ENCODE measurements at regions not wholly inside any gene's neighbourhood (a gene's known extent, or its start where the extent isn't known, plus 50 kb on each side); places are given as distances from the start of the nearest gene placed in this dataset.

GRCh38 chr6:40759838-40760237 is 172.7 kb upstream of the LRFN2 start:
- in situ Hi-C loops (cut with HindIII; ENCODE audit: low sequenced_read_pairs), result no loop called here

- in situ Hi-C loops (cut with HindIII; ENCODE audit: low sequenced_read_pairs), result no loop called here
These were observed 172.1 kb upstream of the LRFN2 start for GRCh38 chr6:40759264-40759663.

GRCh38 chr6:40755749-40756452 is 168.7 kb upstream of the LRFN2 start:
- in situ Hi-C loops (cut with HindIII; ENCODE audit: low sequenced_read_pairs), result no loop called here

- in situ Hi-C loops (cut with HindIII; ENCODE audit: low sequenced_read_pairs), result no loop called here
These were observed 168.0 kb upstream of the LRFN2 start for GRCh38 chr6:40755046-40755681.

GRCh38 chr6:40754461-40755045 is 167.4 kb upstream of the LRFN2 start:
- in situ Hi-C loops (cut with HindIII; ENCODE audit: low sequenced_read_pairs), result no loop called here

- in situ Hi-C loops (cut with HindIII; ENCODE audit: low sequenced_read_pairs), result no loop called here
These were observed 166.7 kb upstream of the LRFN2 start for GRCh38 chr6:40753675-40754448.

- in situ Hi-C loops (cut with HindIII; ENCODE audit: low sequenced_read_pairs), result no loop called here
These were observed 165.9 kb upstream of the LRFN2 start for GRCh38 chr6:40753048-40753447.

GRCh38 chr6:40744835-40745234 is 157.7 kb upstream of the LRFN2 start:
- in situ Hi-C loops (cut with HindIII; ENCODE audit: low sequenced_read_pairs), result no loop called here

GRCh38 chr6:40743690-40744446 is 156.7 kb upstream of the LRFN2 start:
- in situ Hi-C loops (cut with HindIII; ENCODE audit: low sequenced_read_pairs), result no loop called here

GRCh38 chr6:40743226-40743625 is 156.1 kb upstream of the LRFN2 start:
- in situ Hi-C loops (cut with HindIII; ENCODE audit: low sequenced_read_pairs), result no loop called here

- in situ Hi-C loops (cut with HindIII; ENCODE audit: low sequenced_read_pairs), result no loop called here
These were observed 153.4 kb upstream of the LRFN2 start for GRCh38 chr6:40740518-40740917.

- in situ Hi-C loops (cut with HindIII; ENCODE audit: low sequenced_read_pairs), result no loop called here
These were observed 151.5 kb upstream of the LRFN2 start for GRCh38 chr6:40738551-40739193.

- in situ Hi-C loops (cut with HindIII; ENCODE audit: low sequenced_read_pairs), result no loop called here
These were observed 148.4 kb upstream of the LRFN2 start for GRCh38 chr6:40735521-40735920.

- in situ Hi-C loops (cut with HindIII; ENCODE audit: low sequenced_read_pairs), result no loop called here
These were observed 148.0 kb upstream of the LRFN2 start for GRCh38 chr6:40735121-40735520.

- in situ Hi-C loops (cut with HindIII; ENCODE audit: low sequenced_read_pairs), result no loop called here
These were observed 147.4 kb upstream of the LRFN2 start for GRCh38 chr6:40734607-40735006.

GRCh38 chr6:40733770-40734396 is 146.7 kb upstream of the LRFN2 start:
- in situ Hi-C loops (cut with HindIII; ENCODE audit: low sequenced_read_pairs), result no loop called here

- in situ Hi-C loops (cut with HindIII; ENCODE audit: low sequenced_read_pairs), result no loop called here
These were observed 146.1 kb upstream of the LRFN2 start for GRCh38 chr6:40733290-40733689.

- in situ Hi-C loops (cut with HindIII; ENCODE audit: low sequenced_read_pairs), result no loop called here
These were observed 145.7 kb upstream of the LRFN2 start for GRCh38 chr6:40732878-40733277.

- in situ Hi-C loops (cut with HindIII; ENCODE audit: low sequenced_read_pairs), result no loop called here
These were observed 141.5 kb upstream of the LRFN2 start for GRCh38 chr6:40728643-40729042.

- in situ Hi-C loops (cut with HindIII; ENCODE audit: low sequenced_read_pairs), result no loop called here
These were observed 140.1 kb upstream of the LRFN2 start for GRCh38 chr6:40727271-40727670.
